ENCODE measurements at regions not wholly inside any gene's neighbourhood (a gene's known extent, or its start where the extent isn't known, plus 50 kb on each side); places are given as distances from the start of the nearest gene placed in this dataset.

GRCh38 chr13:105365021-105365550 lies 1170.4 kb downstream of the EFNB2 start:
- WGBS: 78% methylated on average over 3 of the region's 3 CpGs
- H3K36me3 ChIP-seq: no peaks in the 10 kb centered on the region

GRCh38 chr13:105364191-105364590 lies 1171.3 kb downstream of the EFNB2 start:
- H3K27ac ChIP-seq (replicated peaks in 1 of 4): no peak overlapping the region
- TF ChIP-seq POLR2A (IDR thresholded peaks at IDR 0.05; ENCODE audit: low read depth) (no peak), POLR2AphosphoS5 (IDR thresholded peaks at IDR 0.05) (no peak), CTCF (IDR thresholded peaks at IDR 0.05) (no peak), EP300 (IDR thresholded peaks at IDR 0.05) (no peak)
- DNase-seq (ENCODE audit: extremely low spot score): no peak
- no peaks in the 10 kb centered on the region for H3K9me3 ChIP-seq
- peaks cover 0 to 8% (median 1%) of the 10 kb centered on the region in 4 donors for H3K4me1 ChIP-seq
- intact Hi-C loops (cut with DNase I): no loop called here
- 29% methylated on average over 3 of the region's 3 CpGs for WGBS
- no peaks in the 10 kb centered on the region for H3K27me3 ChIP-seq
- H3K36me3 ChIP-seq: no peaks in the 10 kb centered on the region
- H3K4me3 ChIP-seq: no peak overlapping the region

More at GRCh38 chr13:105365021-105365550, 1170.4 kb downstream of the EFNB2 start:
- Histone ChIP-seq H3K4me3 (no peak overlapping the region), H3K27ac (replicated peaks in 1 of 4) (no peak overlapping the region), H3K9me3 (no peaks in the 10 kb centered on the region), H3K4me1 (peaks cover 0 to 8% (median 1%) of the 10 kb centered on the region in 4 donors), H3K27me3 (no peaks in the 10 kb centered on the region)
- no peak for DNase-seq (ENCODE audit: extremely low spot score)
- intact Hi-C loops (cut with DNase I): no loop called here
- TF ChIP-seq EP300 (IDR thresholded peaks at IDR 0.05) (no peak), POLR2A (IDR thresholded peaks at IDR 0.05; ENCODE audit: low read depth) (no peak), POLR2AphosphoS5 (IDR thresholded peaks at IDR 0.05) (no peak)

DNA sequence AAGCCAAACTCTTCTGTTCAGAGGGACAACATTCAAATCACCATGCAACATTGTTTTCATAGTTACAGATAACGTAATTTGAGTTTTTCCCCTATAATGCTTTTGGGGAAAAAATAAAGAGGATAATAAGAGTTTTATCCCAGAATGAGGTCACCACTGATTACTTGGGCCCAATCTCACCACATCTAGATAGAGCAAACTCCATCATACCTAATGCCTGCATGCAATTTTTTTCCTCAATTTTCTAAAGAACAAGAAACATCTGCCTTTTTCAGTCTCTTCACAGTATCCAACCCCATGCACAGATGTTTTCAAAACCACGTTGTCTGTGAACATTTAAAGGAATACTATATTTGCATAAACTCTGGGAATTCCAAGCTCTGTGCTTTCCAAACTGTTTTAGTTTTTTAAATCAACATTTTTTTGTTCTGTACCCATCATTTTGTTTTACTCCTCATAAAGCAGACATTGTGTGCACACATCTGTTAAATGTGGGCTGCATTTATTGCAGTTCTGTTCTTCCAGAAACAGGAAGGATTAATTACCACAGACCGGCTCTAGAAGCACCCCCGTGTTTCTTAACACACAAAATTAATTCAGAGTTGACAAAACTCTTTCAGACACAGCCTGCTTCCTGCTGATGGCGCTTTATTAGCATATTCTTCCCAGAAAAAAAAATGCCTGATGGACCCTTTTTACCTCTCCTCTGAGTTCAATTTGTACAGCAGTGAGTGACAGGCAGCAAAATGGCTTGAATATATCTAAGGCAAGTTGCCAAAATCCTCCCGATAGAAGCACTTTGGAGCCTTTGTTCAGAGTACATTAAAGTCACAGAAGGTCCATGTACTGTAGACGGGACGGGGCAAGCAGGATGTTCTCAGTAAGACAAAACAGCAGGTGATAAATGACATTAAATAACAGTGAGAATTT lies 1171.9 kb downstream of the EFNB2 start:
- intact Hi-C loops (cut with DNase I): no loop called here
- Histone ChIP-seq H3K27ac (replicated peaks in 1 of 4) (no peak overlapping the region), H3K9me3 (no peaks in the 10 kb centered on the region), H3K36me3 (no peaks in the 10 kb centered on the region), H3K27me3 (no peaks in the 10 kb centered on the region), H3K4me1 (peaks cover 0 to 8% (median 1%) of the 10 kb centered on the region in 4 donors), H3K4me3 (no peak overlapping the region)
- DNase-seq (ENCODE audit: extremely low spot score): no peak
- WGBS: 18% methylated on average over 8 of the region's 8 CpGs
- no peak for TF ChIP-seq EP300 (IDR thresholded peaks at IDR 0.05)
- no peak for TF ChIP-seq POLR2A (IDR thresholded peaks at IDR 0.05; ENCODE audit: low read depth)
- TF ChIP-seq CTCF (IDR thresholded peaks at IDR 0.05): no peak
- no peak for TF ChIP-seq POLR2AphosphoS5 (IDR thresholded peaks at IDR 0.05)

GRCh38 chr13:105353654-105354053 lies 1181.8 kb downstream of the EFNB2 start:
- DNase-seq (ENCODE audit: extremely low spot score): no peak
- H3K4me3 ChIP-seq: no peak overlapping the region
- H3K27me3 ChIP-seq: no peaks in the 10 kb centered on the region
- no peak overlapping the region for H3K27ac ChIP-seq (replicated peaks in 1 of 4)
- no peaks in the 10 kb centered on the region for H3K4me1 ChIP-seq
- no peak for TF ChIP-seq EP300 (IDR thresholded peaks at IDR 0.05)
- no peak for TF ChIP-seq CTCF (IDR thresholded peaks at IDR 0.05)
- TF ChIP-seq POLR2AphosphoS5 (IDR thresholded peaks at IDR 0.05): no peak
- no peak for TF ChIP-seq POLR2A (IDR thresholded peaks at IDR 0.05; ENCODE audit: low read depth)
- H3K36me3 ChIP-seq: no peaks in the 10 kb centered on the region
- 77% methylated on average over 4 of the region's 4 CpGs for WGBS
- intact Hi-C loops (cut with DNase I): no loop called here
- H3K9me3 ChIP-seq: no peaks in the 10 kb centered on the region

DNA sequence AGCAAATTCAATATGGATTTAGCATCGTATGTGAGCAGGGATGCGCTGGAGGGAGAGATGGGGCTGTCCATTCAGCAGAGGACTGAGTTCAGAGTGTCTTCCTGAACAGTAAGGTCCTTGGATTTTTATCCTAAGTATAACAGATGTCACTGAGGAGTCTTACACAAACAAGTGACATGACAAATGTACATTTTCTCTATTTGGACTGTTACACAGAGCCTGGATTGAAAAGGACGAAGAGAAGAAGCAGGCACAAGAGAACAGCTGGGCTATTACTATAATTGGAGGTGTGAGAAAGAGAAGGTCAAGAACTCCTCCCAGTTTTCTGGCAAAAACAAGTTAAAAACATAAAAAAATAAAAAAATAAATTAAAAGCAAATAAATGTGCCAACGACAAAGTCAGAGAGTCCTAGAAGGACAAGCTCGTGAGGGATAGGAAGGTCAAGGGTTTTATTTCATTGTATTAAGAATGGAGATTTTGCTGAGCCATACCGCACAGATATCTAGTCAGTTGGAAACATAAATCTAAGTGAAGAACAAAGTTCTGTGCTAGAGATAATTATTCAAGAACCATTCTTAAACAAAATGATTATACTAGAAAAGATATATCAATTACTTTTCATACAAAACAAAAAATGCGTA lies 1186.3 kb downstream of the EFNB2 start:
- no peak overlapping the region for H3K27ac ChIP-seq (replicated peaks in 1 of 4)
- no peak for DNase-seq (ENCODE audit: extremely low spot score)
- intact Hi-C loops (cut with DNase I): no loop called here
- H3K36me3 ChIP-seq: no peaks in the 10 kb centered on the region
- TF ChIP-seq POLR2A (IDR thresholded peaks at IDR 0.05; ENCODE audit: low read depth): no peak
- TF ChIP-seq CTCF (IDR thresholded peaks at IDR 0.05): no peak
- H3K4me1 ChIP-seq: no peaks in the 10 kb centered on the region
- no peak overlapping the region for H3K4me3 ChIP-seq
- WGBS: 73% methylated on average over 7 of the region's 7 CpGs
- H3K9me3 ChIP-seq: no peaks in the 10 kb centered on the region
- no peaks in the 10 kb centered on the region for H3K27me3 ChIP-seq

All from esophagus muscularis mucosa (tissue), 4 donors.